ENCODE measurements at regions not wholly inside any gene's neighbourhood (a gene's known extent, or its start where the extent isn't known, plus 50 kb on each side); places are given as distances from the start of the nearest gene placed in this dataset.
"Not testable (repeated sequence)": the region's sequence is repeated elsewhere in the genome, so short reads cannot be mapped to it uniquely, and the experiment has no call there.

GRCh38 chr12:28063355-28063880 is 90.9 kb upstream of the PTHLH start:
- no peak for DNase-seq

GRCh38 chr12:28065374-28065773 is 92.8 kb upstream of the PTHLH start:
- no peak for DNase-seq

GRCh38 chr12:28065889-28066630 is 93.5 kb upstream of the PTHLH start:
- DNase-seq: no peak

- no peak for DNase-seq
These were observed 94.3 kb upstream of the PTHLH start for GRCh38 chr12:28066879-28067278.

GRCh38 chr12:28068467-28068866 is 95.9 kb upstream of the PTHLH start:
- no peak for DNase-seq

GRCh38 chr12:28079539-28079938 is 107.0 kb upstream of the PTHLH start:
- DNase-seq: no peak

- DNase-seq: peak; percentile 71
These were observed 108.2 kb upstream of the CCDC91 start for GRCh38 chr12:28082096-28082495.

GRCh38 chr12:28083840-28084678 is 106.2 kb upstream of the CCDC91 start:
- DNase-seq: peak; percentile 34

GRCh38 chr12:28086521-28087155 is 103.6 kb upstream of the CCDC91 start:
- DNase-seq: peak; percentile 87

- peak; percentile 47 for DNase-seq
These were observed 101.5 kb upstream of the CCDC91 start for GRCh38 chr12:28088566-28089272.

- peak; percentile 81 for DNase-seq
These were observed 100.9 kb upstream of the CCDC91 start for GRCh38 chr12:28089338-28089737.

GRCh38 chr12:28090835-28091234 is 99.4 kb upstream of the CCDC91 start:
- DNase-seq: no peak

GRCh38 chr12:28092396-28092795 is 97.9 kb upstream of the CCDC91 start:
- no peak for DNase-seq

- no peak for DNase-seq
These were observed 93.6 kb upstream of the CCDC91 start for GRCh38 chr12:28096649-28097048.

GRCh38 chr12:28097221-28097620 is 93.0 kb upstream of the CCDC91 start:
- DNase-seq: no peak

- DNase-seq: not testable (repeated sequence)
These were observed 91.0 kb upstream of the CCDC91 start for GRCh38 chr12:28099245-28099644.

GRCh38 chr12:28099871-28100270 is 90.4 kb upstream of the CCDC91 start:
- no peak for DNase-seq

- no peak for DNase-seq
These were observed 89.5 kb upstream of the CCDC91 start for GRCh38 chr12:28100717-28101116.

- DNase-seq: no peak
These were observed 85.9 kb upstream of the CCDC91 start for GRCh38 chr12:28104316-28104715.

GRCh38 chr12:28104903-28105864 is 85.1 kb upstream of the CCDC91 start:
- no peak for DNase-seq

- no peak for DNase-seq
These were observed 82.6 kb upstream of the CCDC91 start for GRCh38 chr12:28107679-28108078.

GRCh38 chr12:28108599-28108998 is 81.7 kb upstream of the CCDC91 start:
- DNase-seq: no peak
